Vagina (tissue), 2 donors: ENCODE measurements at regions not wholly inside any gene's neighbourhood (a gene's known extent, or its start where the extent isn't known, plus 50 kb on each side); places are given as distances from the start of the nearest gene placed in this dataset.

ENCODE experiments used
- DNase-seq, 2 donors: peaks; one replicate each; pipeline ENCODE4 v3.0.0-alpha.2; 2017; ENCODE audit errors: extremely low spot score in 2 of 2
- H3K27ac ChIP-seq: fragments of 200-600 bp; sonication (generic); one replicate; pipeline ENCODE4 v1.5.1; 2019
- H3K27me3 ChIP-seq: fragments of 200-600 bp; sonication (generic); one replicate; pipeline ENCODE4 v1.5.1; 2019
- H3K36me3 ChIP-seq, 2 donors: fragments of 200-600 bp; sonication (generic); one replicate each; pipeline ENCODE4 v1.5.1; 2017 to 2019
- H3K4me1 ChIP-seq: fragments of 200-600 bp; sonication (generic); one replicate; pipeline ENCODE4 v1.5.1; 2019
- H3K4me3 ChIP-seq, 2 donors: fragments of 200-600 bp; sonication (generic); 1 replicate in 1 of 2; 2 replicates in 1 of 2; pipeline ENCODE4 v1.5.1; 2016 to 2019
- H3K9me3 ChIP-seq: fragments of 200-600 bp; sonication (generic); one replicate; pipeline ENCODE4 v1.5.1; 2019
- CTCF ChIP-seq, 3 experiments: fragments of 450-650 bp in 2 of 3; fragments of 200-600 bp in 1 of 3; sonication (generic) in 1 of 3; IDR thresholded peaks; one replicate each; pipeline ENCODE4 v1.5.1; 2017 to 2019; ENCODE audit warnings: antibody characterized with exemption in 3 of 3, mild to moderate bottlenecking in 2 of 3, moderate library complexity in 2 of 3
- POLR2A ChIP-seq, 2 donors: fragments of 450-650 bp; IDR thresholded peaks; one replicate each; pipeline ENCODE4 v1.6.1; 2017; ENCODE audit warnings: antibody characterized with exemption in 2 of 2, mild to moderate bottlenecking in 2 of 2, moderate library complexity in 2 of 2
- POLR2AphosphoS5 ChIP-seq, 2 donors: sonication (generic); formaldehyde crosslinking; IDR thresholded peaks; one replicate each; pipeline ENCODE4 v1.9.0; 2017; ENCODE audit warnings: antibody characterized with exemption in 2 of 2, mild to moderate bottlenecking in 2 of 2, low read depth in 1 of 2; ENCODE audit not compliant: insufficient read depth in 1 of 2
- intact Hi-C: fragments of 100-400 bp; cut with DNase I; formaldehyde crosslinking; loops from one replicate; pipeline ENCODE4 v1.15.1; 2023

DNA sequence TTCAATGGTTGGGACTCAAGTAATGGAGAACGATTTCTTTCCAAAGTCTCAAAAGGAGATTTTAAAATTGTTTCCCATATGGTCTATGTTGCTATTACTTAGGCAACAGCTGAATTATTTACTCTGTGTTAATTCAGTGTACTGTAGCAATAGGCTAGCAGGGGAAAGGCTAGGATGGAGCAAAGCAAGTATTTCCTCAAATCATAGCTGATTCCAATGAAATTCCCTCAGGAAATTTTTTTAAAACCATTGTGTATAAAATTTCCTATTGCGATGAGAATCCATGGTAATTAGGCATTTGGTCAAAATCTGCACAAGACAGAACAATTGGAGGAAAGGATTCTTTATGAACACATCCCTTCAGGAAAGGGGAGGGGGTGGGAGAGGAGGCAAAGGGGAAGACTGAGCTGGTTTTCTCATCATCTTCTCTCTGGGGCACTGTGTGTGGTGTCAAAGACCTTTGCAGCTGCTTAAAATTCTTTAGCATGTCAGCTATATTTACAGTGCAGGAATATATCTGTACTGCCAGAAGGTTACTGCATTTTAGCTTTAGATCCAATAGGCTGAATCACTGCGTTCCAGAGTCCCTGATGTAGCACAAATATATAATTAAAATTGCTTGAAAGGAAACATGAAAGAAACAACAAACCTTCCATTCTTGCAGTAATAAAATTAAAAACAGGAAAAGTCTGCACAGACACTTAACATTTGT is 95.3 kb downstream of the ZNF608 start:
- intact Hi-C loops, result no loop called here
- H3K27ac ChIP-seq, result no peak overlapping the region
- no peak for DNase-seq

DNA sequence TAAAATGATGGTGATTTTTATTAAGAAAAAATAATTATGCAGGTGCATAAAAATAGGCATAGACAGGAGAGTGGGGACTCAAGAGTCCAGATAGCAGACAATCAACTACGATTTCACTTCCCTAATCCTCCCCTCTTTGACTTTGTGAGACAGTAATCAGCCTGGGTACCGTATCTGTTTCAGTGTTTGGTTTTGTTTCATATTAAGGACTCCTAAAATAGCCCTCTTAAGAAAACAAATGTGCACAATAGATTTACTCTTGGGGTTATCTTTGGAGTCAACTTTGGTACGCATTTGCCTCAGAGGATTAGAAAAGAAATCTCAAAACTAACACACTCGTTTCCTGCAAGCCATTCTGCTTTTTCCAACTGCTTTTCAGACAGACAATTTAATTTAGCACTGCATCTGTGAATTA is 96.3 kb downstream of the ZNF608 start:
- TF ChIP-seq POLR2AphosphoS5 (IDR thresholded peaks at IDR 0.05; ENCODE audit: insufficient read depth in 1 of 2, low read depth in 1 of 2) (no peak), CTCF (IDR thresholded peaks at IDR 0.05) (no peak), POLR2A (IDR thresholded peaks at IDR 0.05) (no peak)
- no peak overlapping the region for H3K4me3 ChIP-seq

More for the DNA sequence above, 95.3 kb downstream of the ZNF608 start:
- TF ChIP-seq CTCF (IDR thresholded peaks at IDR 0.05) (no peak), POLR2AphosphoS5 (IDR thresholded peaks at IDR 0.05; ENCODE audit: insufficient read depth in 1 of 2, low read depth in 1 of 2) (no peak), POLR2A (IDR thresholded peaks at IDR 0.05) (no peak)
- Histone ChIP-seq H3K4me1 (peaks cover 52% of the 10 kb centered on the region), H3K9me3 (no peaks in the 10 kb centered on the region), H3K27me3 (no peaks in the 10 kb centered on the region), H3K36me3 (no peaks in the 10 kb centered on the region), H3K4me3 (peak overlapping the region; percentile 43 to 61)

DNA sequence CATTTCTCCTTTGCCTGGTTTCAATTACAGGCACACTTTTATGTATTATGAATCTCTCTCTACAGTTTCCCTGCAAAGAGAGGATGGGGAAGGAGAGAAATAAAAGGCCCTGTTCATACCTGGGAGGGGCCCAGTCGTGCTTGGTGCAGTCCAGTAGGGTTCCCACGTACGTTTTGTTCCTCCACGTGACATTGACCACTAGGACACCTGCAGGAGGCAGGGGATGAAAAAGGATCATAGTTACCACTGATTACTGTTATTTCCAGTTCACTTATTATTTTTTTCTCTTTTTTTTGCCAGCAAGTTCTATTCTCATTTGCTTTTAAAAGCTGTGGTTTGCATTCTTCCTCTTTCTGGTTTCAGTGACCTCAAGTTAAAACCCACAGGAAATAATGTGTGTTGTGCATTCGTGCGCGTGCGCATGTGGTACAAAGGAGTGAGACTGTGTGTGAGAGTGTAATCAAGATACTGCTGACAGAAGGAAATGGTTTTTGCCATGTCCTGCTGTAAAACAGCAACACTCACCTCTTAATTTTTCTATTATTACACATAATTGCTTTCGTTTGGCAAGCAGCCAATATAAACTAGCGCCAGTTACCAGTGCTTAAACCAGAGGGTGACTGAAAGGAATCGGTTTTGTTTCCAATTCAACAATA is 96.8 kb downstream of the ZNF608 start:
- Histone ChIP-seq H3K27me3 (no peaks in the 10 kb centered on the region), H3K4me1 (peaks cover 37% of the 10 kb centered on the region), H3K27ac (no peak overlapping the region), H3K4me3 (no peak overlapping the region), H3K9me3 (no peaks in the 10 kb centered on the region), H3K36me3 (no peaks in the 10 kb centered on the region)
- intact Hi-C loops, result no loop called here
- no peak for DNase-seq
- peak in 1 of 2 donors; percentile 62 for TF ChIP-seq POLR2AphosphoS5 (IDR thresholded peaks at IDR 0.05; ENCODE audit: insufficient read depth in 1 of 2, low read depth in 1 of 2)
- TF ChIP-seq CTCF (IDR thresholded peaks at IDR 0.05), result no peak

More for the DNA sequence above, 96.3 kb downstream of the ZNF608 start:
- Histone ChIP-seq H3K36me3 (no peaks in the 10 kb centered on the region), H3K9me3 (no peaks in the 10 kb centered on the region), H3K27me3 (no peaks in the 10 kb centered on the region), H3K4me1 (peaks cover 42% of the 10 kb centered on the region), H3K27ac (no peak overlapping the region)
- DNase-seq, result no peak
- intact Hi-C loops, result no loop called here

DNA sequence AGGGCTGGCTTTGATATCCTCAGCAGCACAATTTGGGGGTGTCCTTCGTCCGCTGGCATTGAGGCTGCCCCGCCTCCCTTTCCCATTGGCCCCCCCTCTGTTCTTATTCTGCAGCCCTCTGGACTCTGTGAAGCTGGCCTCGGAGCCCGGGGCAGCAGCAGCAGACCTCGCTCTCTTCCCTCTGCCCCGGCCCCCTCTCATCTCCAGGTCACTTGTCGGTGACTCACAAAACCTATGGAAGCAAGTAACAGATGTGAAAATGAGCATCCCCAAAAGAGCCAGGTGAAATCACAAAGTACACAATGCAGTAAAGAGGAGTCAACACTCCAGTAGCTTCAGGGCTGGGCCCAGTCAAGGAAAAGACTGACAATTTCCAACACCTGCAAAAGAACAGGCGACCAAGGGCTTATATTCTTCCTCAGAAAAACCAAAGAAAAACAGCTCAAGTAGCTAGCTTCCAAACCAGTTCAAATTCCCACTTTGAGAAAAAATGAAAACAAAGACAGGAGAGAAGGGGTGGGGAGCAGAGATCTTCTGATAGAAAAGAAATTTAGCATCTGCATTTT is 97.5 kb downstream of the ZNF608 start:
- intact Hi-C loops, result no loop called here
- H3K27ac ChIP-seq, result no peak overlapping the region
- H3K4me1 ChIP-seq, result peaks cover 31% of the 10 kb centered on the region

More for the DNA sequence above, 97.5 kb downstream of the ZNF608 start:
- Histone ChIP-seq H3K27me3 (no peaks in the 10 kb centered on the region), H3K36me3 (no peaks in the 10 kb centered on the region), H3K4me3 (no peak overlapping the region), H3K9me3 (no peaks in the 10 kb centered on the region)
- no peak for DNase-seq
- TF ChIP-seq POLR2A (IDR thresholded peaks at IDR 0.05) (no peak), CTCF (IDR thresholded peaks at IDR 0.05) (no peak), POLR2AphosphoS5 (IDR thresholded peaks at IDR 0.05; ENCODE audit: insufficient read depth in 1 of 2, low read depth in 1 of 2) (no peak)
